ENCODE measurements at regions not wholly inside any gene's neighbourhood (a gene's known extent, or its start where the extent isn't known, plus 50 kb on each side); places are given as distances from the start of the nearest gene placed in this dataset.

DNA sequence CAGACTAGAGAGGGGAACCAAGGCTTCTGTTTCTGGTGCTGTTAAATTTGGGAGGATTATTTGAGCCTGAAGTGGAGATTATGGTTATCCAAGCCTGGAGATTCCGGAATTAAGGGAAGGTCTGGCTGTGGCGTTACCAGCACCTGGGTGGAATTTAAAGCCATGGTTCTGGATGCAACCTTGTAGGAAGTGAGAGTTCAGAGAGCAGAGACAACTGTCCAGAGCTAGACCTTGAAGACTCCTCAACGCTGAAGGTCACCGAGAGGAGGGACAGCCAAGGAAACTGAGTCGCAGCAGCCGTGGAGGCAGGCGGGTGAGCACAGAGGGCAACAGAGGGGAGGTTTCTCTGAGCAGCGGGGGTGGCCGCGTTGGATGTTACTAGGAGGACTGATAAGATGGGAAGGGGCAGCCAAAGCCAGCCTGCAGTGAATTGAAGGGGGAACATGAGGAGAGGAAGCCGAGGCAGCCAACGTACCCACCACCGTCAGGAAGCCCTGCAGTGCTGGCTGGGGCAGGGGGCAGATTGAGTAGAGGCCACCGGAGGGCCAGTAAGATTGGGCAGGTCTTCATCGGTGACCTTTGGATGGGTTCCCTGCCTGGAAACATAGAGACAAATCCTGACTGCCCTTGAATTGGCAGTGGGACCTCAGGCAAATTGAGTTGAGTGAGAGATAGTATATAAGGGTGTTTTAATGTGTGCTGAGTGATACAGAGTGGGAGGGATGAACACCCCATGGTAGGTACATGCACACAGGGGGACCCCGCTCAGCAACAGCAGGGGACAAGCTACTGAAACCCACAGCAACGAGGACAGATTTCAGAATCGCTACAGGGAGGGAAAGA is 90.3 kb downstream of the SNX5 start:
- Histone ChIP-seq H3K9me3 (ENCODE audit: control insufficient read depth in 1 of 2, low read length in 2 of 2) (no peaks in the 10 kb centered on the region), H3K36me3 (ENCODE audit: insufficient read depth, low read length) (no peaks in the 10 kb centered on the region), H3K4me3 (ENCODE audit: low read length in 2 of 2) (no peak overlapping the region), H3K4me1 (ENCODE audit: insufficient read depth, low read length) (no peaks in the 10 kb centered on the region), H3K27ac (ENCODE audit: low read depth, low read length) (no peak overlapping the region), H3K27me3 (ENCODE audit: insufficient read depth, low read length) (no peaks in the 10 kb centered on the region)
- Mint-ChIP-seq H3K4me3 (no peak overlapping the region), H3K36me3 (no peaks in the 10 kb centered on the region), H3K4me1 (peaks cover 0 to 9% (median 7%) of the 10 kb centered on the region in 4 donors), H3K27me3 (peaks cover 4 to 10% of the 10 kb centered on the region in 2 donors), H3K9me3 (no peaks in the 10 kb centered on the region), H3K27ac (peak overlapping the region in 3 of 7 donors; percentile 12 to 82 (median 49))
- intact Hi-C loops (cut with micrococcal nuclease), result no loop called here
- ChIA-PET POLR2A (ENCODE audit: partially characterized antibody) (no interaction called here), CTCF (ENCODE audit: partially characterized antibody) (interaction anchor here (1.6 kb wide), 1 partner anchor 20 kb away, joined by 6 read pairs; no protein-coding TSS in a partner anchor)
- DNase-seq, result no peak

DNA sequence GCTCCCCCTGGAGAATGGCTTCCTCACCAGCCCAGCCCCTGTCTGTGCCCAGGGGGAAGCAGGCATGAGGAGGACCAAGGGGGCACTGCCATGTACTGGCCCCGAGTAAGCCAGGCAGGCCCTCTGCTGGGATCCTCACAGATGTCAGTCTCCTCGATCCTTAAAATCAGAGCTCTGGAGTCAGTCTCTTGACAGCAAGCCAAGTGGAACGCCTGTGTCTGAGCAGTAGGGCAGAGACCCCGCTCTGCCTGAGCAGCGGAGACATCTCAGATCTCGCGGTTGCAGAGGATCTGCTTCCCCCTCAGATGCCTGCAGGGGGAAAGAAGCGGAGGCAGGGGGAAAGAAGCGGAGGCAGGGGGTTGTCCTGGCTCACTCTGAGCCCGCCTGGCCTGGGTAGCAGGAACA is 92.6 kb downstream of the SNX5 start:
- no peak overlapping the region for H3K4me3 ChIP-seq (ENCODE audit: low read length in 2 of 2)
- CTCF ChIA-PET (ENCODE audit: partially characterized antibody), result no interaction called here
- no peaks in the 10 kb centered on the region for H3K36me3 ChIP-seq (ENCODE audit: insufficient read depth, low read length)
- DNase-seq, result no peak
- peaks cover 3% of the 10 kb centered on the region for H3K4me1 ChIP-seq (ENCODE audit: insufficient read depth, low read length)
- H3K36me3 Mint-ChIP-seq, result no peaks in the 10 kb centered on the region
- peaks cover 0 to 2% (median 0%) of the 10 kb centered on the region in 8 donors for H3K9me3 Mint-ChIP-seq
- intact Hi-C loops (cut with micrococcal nuclease), result no loop called here
- H3K27ac Mint-ChIP-seq, result no peak overlapping the region
- H3K27me3 Mint-ChIP-seq, result peaks cover 7 to 8% of the 10 kb centered on the region in 2 donors
- no peak overlapping the region for H3K27ac ChIP-seq (ENCODE audit: low read depth, low read length)
- no peaks in the 10 kb centered on the region for H3K27me3 ChIP-seq (ENCODE audit: insufficient read depth, low read length)
- no peaks in the 10 kb centered on the region for H3K9me3 ChIP-seq (ENCODE audit: control insufficient read depth in 1 of 2, low read length in 2 of 2)
- POLR2A ChIA-PET (ENCODE audit: partially characterized antibody), result no interaction called here
- H3K4me3 Mint-ChIP-seq, result no peak overlapping the region
- peaks cover 13 to 24% (median 17%) of the 10 kb centered on the region in 4 donors for H3K4me1 Mint-ChIP-seq

DNA sequence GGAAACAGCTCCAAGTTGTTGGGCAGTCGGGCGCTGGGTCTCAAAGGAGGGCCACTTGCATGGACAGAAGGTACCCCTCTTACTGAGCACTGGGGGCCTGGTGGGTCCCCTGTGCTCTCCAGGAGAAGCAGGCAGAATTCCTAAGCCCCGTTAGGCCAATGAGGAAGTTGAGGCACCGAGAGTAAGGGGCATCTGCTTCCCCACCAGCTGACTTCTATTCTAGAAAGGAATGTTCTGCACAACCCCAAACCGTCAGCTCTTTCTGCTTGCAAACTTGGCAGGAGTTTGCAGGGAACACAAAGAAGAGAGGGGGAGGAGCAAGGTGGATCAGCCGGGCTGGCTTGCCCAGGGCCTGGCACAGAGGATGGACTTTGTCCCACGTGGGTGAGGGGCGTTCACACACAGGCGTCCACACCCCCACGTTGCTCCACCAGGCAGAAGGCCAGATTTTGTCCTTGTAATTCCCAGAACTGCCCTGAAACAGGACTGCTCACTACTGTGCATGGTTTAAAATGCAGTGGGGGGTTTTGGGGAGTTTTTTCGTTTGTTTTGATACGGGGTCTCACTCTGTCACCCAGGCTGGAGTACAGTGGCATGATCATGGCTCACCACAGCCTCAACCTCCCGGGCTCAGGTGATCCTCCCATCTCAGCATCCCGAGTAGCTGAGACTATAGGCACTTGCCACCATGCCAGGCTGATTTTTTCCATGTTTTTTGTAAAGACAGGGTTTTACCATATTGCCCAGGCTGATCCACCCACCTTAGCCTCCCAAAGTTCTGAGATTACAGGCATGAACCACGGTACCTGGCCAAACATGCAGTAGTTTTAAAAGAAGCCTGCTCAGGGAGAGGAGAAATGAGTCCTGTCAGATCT is 93.3 kb downstream of the SNX5 start:
- Mint-ChIP-seq H3K9me3 (peaks cover 0 to 2% (median 0%) of the 10 kb centered on the region in 8 donors), H3K27me3 (peaks cover 7 to 8% of the 10 kb centered on the region in 2 donors), H3K4me1 (peaks cover 13 to 24% (median 17%) of the 10 kb centered on the region in 4 donors), H3K27ac (no peak overlapping the region), H3K36me3 (no peaks in the 10 kb centered on the region), H3K4me3 (no peak overlapping the region)
- H3K4me3 ChIP-seq (ENCODE audit: low read length in 2 of 2), result no peak overlapping the region
- ChIA-PET CTCF (ENCODE audit: partially characterized antibody) (no interaction called here), POLR2A (ENCODE audit: partially characterized antibody) (no interaction called here)
- DNase-seq, result no peak
- intact Hi-C loops (cut with micrococcal nuclease), result no loop called here
- no peaks in the 10 kb centered on the region for H3K36me3 ChIP-seq (ENCODE audit: insufficient read depth, low read length)
- H3K4me1 ChIP-seq (ENCODE audit: insufficient read depth, low read length), result peaks cover 3% of the 10 kb centered on the region
- H3K27ac ChIP-seq (ENCODE audit: low read depth, low read length), result no peak overlapping the region
- no peaks in the 10 kb centered on the region for H3K27me3 ChIP-seq (ENCODE audit: insufficient read depth, low read length)
- no peaks in the 10 kb centered on the region for H3K9me3 ChIP-seq (ENCODE audit: control insufficient read depth in 1 of 2, low read length in 2 of 2)

DNA sequence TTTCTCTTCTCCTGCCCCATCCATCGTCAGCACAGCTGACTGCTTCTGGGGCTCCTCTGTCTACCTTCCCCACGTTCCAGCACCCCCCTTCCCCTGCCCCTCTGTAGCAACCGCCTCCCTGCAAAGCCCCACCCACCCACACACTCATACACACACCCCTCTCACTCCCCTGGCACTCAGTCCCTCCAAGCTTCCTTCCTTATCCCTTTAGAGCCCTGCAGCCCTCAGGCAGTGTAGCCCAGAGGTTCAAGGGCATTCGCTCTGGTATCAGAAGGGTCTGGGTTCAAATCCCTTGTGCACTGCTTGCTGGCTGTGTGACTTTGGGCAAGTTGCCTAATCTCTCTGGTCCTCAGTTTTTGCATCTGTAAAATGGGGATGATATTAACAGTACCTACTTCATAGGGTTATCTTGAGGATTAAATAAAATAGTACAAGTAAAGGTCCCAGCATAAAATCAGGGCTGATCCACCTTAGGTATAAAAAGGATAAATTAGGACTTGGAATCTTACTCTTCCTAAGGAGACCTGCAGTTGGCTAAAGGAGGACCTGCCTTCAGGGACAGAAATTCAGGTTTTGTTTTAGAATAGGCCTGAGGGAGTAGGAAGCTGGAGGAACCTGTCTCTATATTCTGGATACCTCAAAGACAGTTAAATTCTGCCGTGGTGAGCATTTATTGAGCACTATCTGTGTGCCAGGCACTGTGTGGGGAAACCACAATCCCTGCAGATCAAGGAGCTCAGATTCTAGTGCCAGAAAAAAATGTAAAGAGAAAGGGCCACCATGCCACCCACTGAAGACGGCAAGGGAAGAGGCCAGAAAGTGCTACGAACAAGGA is 94.1 kb downstream of the SNX5 start:
- Histone ChIP-seq H3K27me3 (ENCODE audit: insufficient read depth, low read length) (no peaks in the 10 kb centered on the region), H3K4me3 (ENCODE audit: low read length in 2 of 2) (no peak overlapping the region), H3K27ac (ENCODE audit: low read depth, low read length) (no peak overlapping the region), H3K36me3 (ENCODE audit: insufficient read depth, low read length) (no peaks in the 10 kb centered on the region), H3K4me1 (ENCODE audit: insufficient read depth, low read length) (peaks cover 3% of the 10 kb centered on the region), H3K9me3 (ENCODE audit: control insufficient read depth in 1 of 2, low read length in 2 of 2) (no peaks in the 10 kb centered on the region)
- intact Hi-C loops (cut with micrococcal nuclease), result no loop called here
- ChIA-PET CTCF (ENCODE audit: partially characterized antibody) (no interaction called here), POLR2A (ENCODE audit: partially characterized antibody) (no interaction called here)
- no peak overlapping the region for H3K4me3 Mint-ChIP-seq
- H3K27me3 Mint-ChIP-seq, result peaks cover 7 to 8% of the 10 kb centered on the region in 2 donors
- H3K27ac Mint-ChIP-seq, result no peak overlapping the region
- H3K36me3 Mint-ChIP-seq, result no peaks in the 10 kb centered on the region
- H3K9me3 Mint-ChIP-seq, result peaks cover 0 to 2% (median 0%) of the 10 kb centered on the region in 8 donors
- no peak for DNase-seq
- H3K4me1 Mint-ChIP-seq, result peaks cover 13 to 24% (median 17%) of the 10 kb centered on the region in 4 donors

DNA sequence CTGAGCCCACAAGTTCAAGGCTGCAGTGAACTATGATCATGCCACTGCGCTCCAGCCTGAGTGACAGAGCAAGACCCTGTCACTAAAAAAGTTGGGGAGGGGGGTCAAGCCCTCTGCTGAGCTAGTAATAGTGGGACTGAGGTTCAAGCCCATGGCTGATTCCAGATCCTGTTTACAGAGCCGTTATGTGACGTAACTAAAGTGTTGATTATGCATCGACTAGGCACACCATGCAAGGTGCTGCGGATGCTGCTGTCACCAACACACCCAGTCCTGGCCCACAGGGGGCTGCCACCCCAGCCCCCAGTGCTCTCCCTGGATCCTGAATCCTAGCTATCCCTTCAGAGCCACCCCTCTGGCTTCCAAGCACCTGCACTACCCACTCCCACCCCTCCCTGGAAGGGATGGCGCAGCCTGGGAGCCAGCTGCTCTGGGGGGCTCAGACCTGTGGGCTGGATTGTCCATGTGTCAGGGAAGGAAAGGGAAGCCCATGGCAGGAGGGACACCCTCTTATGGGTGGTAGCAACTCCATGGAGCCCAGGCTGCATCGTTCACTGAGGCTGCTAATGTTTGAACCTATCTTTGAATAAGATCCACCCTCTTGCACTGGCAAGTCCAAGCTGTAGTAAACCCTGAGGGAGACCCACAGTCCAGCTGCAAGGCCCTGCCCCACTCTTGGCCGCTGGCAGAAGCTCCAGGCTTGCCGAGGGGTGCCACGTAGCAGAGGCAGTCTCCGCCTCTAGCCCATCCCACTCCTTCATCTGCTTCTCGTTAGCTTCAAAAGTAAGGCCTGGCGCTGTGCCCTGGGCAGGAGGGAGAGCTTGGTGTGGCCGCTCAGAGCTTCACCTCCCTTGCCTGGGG is 95.0 kb downstream of the SNX5 start:
- ChIA-PET CTCF (ENCODE audit: partially characterized antibody) (interaction anchor here (1.4 kb wide), 1 partner anchor 333 kb away, joined by 3 read pairs; no protein-coding TSS in a partner anchor), POLR2A (ENCODE audit: partially characterized antibody) (no interaction called here)
- Histone ChIP-seq H3K27ac (ENCODE audit: low read depth, low read length) (no peak overlapping the region), H3K9me3 (ENCODE audit: control insufficient read depth in 1 of 2, low read length in 2 of 2) (no peaks in the 10 kb centered on the region), H3K4me1 (ENCODE audit: insufficient read depth, low read length) (peaks cover 3% of the 10 kb centered on the region), H3K36me3 (ENCODE audit: insufficient read depth, low read length) (no peaks in the 10 kb centered on the region), H3K4me3 (ENCODE audit: low read length in 2 of 2) (no peak overlapping the region), H3K27me3 (ENCODE audit: insufficient read depth, low read length) (no peaks in the 10 kb centered on the region)
- Mint-ChIP-seq H3K4me3 (no peak overlapping the region), H3K27ac (no peak overlapping the region), H3K4me1 (peaks cover 9 to 18% (median 14%) of the 10 kb centered on the region in 4 donors), H3K27me3 (peaks cover 8 to 10% of the 10 kb centered on the region in 2 donors), H3K9me3 (peaks cover 0 to 2% (median 0%) of the 10 kb centered on the region in 8 donors), H3K36me3 (no peaks in the 10 kb centered on the region)
- intact Hi-C loops (cut with micrococcal nuclease), result no loop called here
- DNase-seq, result no peak

DNA sequence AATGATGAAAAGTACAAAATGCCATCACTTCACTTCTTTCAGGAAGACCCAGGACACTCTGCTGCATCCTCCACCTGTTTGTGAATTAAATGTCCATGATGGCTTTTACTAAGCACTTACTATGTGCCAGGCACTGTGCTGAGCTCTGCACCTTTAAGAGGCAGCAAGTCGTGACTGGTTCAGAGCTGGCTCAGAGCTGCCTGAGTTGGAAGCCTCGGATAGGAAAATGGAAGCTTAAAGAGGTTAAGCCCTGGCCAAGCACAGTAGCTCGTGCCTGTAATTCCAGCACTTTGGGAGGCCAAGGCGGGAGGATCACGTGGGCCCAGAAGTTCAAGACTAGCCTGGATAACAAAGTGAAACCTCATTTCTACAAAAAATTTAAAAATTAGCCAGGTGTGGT is 95.6 kb downstream of the SNX5 start:
- intact Hi-C loops (cut with micrococcal nuclease), result no loop called here
- Mint-ChIP-seq H3K27ac (no peak overlapping the region), H3K36me3 (no peaks in the 10 kb centered on the region), H3K9me3 (peaks cover 0 to 2% (median 0%) of the 10 kb centered on the region in 8 donors), H3K4me3 (no peak overlapping the region), H3K4me1 (peaks cover 7 to 17% (median 12%) of the 10 kb centered on the region in 4 donors), H3K27me3 (peaks cover 8 to 14% of the 10 kb centered on the region in 2 donors)
- H3K27ac ChIP-seq (ENCODE audit: low read depth, low read length), result no peak overlapping the region
- no peak overlapping the region for H3K4me3 ChIP-seq (ENCODE audit: low read length in 2 of 2)
- POLR2A ChIA-PET (ENCODE audit: partially characterized antibody), result no interaction called here
- no peaks in the 10 kb centered on the region for H3K27me3 ChIP-seq (ENCODE audit: insufficient read depth, low read length)
- H3K9me3 ChIP-seq (ENCODE audit: control insufficient read depth in 1 of 2, low read length in 2 of 2), result no peaks in the 10 kb centered on the region
- no peaks in the 10 kb centered on the region for H3K36me3 ChIP-seq (ENCODE audit: insufficient read depth, low read length)
- CTCF ChIA-PET (ENCODE audit: partially characterized antibody), result interaction anchor here (1.4 kb wide), 1 partner anchor 333 kb away, joined by 3 read pairs; no protein-coding TSS in a partner anchor
- peaks cover 3% of the 10 kb centered on the region for H3K4me1 ChIP-seq (ENCODE audit: insufficient read depth, low read length)
- DNase-seq, result no peak

Data from CD4-positive, alpha-beta memory T cell (primary cell).